ENCODE measurements at regions not wholly inside any gene's neighbourhood (a gene's known extent, or its start where the extent isn't known, plus 50 kb on each side); places are given as distances from the start of the nearest gene placed in this dataset.
"Not testable (repeated sequence)": the region's sequence is repeated elsewhere in the genome, so short reads cannot be mapped to it uniquely, and the experiment has no call there.

DNA sequence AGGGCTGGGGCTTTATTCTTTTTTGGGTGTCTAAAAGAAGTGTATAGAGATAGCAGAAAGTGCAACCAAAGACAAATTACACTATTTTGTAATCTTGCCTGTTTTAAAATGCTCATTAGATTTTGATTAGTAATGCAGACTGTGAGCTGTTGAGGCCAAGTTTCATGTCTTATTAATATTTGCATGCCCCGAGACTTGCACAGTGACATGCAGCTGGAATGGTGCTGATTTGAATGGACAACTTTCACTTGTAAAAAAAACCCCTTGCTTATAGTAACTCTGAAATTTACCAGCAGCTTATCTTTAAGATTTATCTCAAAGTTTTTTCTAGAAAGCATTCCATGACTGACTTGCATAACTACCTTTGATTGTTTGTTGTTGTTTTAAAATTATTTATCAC, 835.1 kb upstream of the IGFBP7 start:
- H3K4me2 ChIP-seq (ENCODE audit: low read length): no peak overlapping the region
- no peaks in the 10 kb centered on the region for H3K27me3 ChIP-seq (ENCODE audit: insufficient read depth, low read length)
- H3K9me3 ChIP-seq (ENCODE audit: low read length): no peaks in the 10 kb centered on the region
- no peak overlapping the region for H2AFZ ChIP-seq (ENCODE audit: low read length)
- no peak for TF ChIP-seq EZH2 (IDR thresholded peaks at IDR 0.05; ENCODE audit: borderline replicate concordance, low read length)
- TF ChIP-seq, protein P1, sequence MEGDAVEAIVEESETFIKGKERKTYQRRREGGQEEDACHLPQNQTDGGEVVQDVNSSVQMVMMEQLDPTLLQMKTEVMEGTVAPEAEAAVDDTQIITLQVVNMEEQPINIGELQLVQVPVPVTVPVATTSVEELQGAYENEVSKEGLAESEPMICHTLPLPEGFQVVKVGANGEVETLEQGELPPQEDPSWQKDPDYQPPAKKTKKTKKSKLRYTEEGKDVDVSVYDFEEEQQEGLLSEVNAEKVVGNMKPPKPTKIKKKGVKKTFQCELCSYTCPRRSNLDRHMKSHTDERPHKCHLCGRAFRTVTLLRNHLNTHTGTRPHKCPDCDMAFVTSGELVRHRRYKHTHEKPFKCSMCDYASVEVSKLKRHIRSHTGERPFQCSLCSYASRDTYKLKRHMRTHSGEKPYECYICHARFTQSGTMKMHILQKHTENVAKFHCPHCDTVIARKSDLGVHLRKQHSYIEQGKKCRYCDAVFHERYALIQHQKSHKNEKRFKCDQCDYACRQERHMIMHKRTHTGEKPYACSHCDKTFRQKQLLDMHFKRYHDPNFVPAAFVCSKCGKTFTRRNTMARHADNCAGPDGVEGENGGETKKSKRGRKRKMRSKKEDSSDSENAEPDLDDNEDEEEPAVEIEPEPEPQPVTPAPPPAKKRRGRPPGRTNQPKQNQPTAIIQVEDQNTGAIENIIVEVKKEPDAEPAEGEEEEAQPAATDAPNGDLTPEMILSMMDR (IDR thresholded peaks at IDR 0.05; ENCODE audit: low read length): no peak
- H3K4me1 ChIP-seq (ENCODE audit: insufficient read depth, low read length, severe bottlenecking): no peaks in the 10 kb centered on the region
- no peaks in the 10 kb centered on the region for H3F3A ChIP-seq (ENCODE audit: insufficient read depth, low read length)
- H3K9ac ChIP-seq (ENCODE audit: low read length): no peak overlapping the region
- H3K9me2 ChIP-seq (ENCODE audit: low read depth, low read length): no peaks in the 10 kb centered on the region
- H3K36me3 ChIP-seq (ENCODE audit: insufficient read depth, low read length): no peaks in the 10 kb centered on the region
- no peak overlapping the region for H3K27ac ChIP-seq (ENCODE audit: low read depth, low read length, poor library complexity, severe bottlenecking)
- no peaks in the 10 kb centered on the region for H3K79me2 ChIP-seq (ENCODE audit: insufficient read depth, low read length)
- no peaks in the 10 kb centered on the region for H4K20me1 ChIP-seq (ENCODE audit: insufficient read depth, low read length)
- no peak overlapping the region for H3K4me3 ChIP-seq (ENCODE audit: low read depth, low read length, poor library complexity, severe bottlenecking)

DNA sequence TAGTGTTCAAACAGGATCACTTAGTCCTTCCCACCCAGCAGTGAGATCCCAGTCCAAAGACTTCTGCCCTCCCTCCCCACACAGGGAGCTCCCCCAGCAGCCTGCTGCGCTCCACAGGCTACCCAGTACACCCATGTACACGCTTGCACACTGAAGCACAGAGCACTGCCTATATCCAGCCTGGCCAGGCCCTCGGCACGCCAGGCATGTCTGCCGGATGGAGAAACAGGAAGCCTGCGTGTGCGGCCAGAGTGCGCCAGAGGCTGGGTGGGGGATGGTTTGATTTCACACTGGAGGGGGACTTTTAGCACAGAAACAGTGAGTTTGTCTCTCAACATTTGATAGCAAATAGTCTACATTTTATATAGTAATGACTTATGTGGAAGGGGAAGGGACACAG, 833.5 kb upstream of the IGFBP7 start:
- Histone ChIP-seq H3K4me1 (ENCODE audit: insufficient read depth, low read length, severe bottlenecking) (no peaks in the 10 kb centered on the region), H3K27me3 (ENCODE audit: insufficient read depth, low read length) (no peaks in the 10 kb centered on the region), H3K79me2 (ENCODE audit: insufficient read depth, low read length) (no peaks in the 10 kb centered on the region), H3K27ac (ENCODE audit: low read depth, low read length, poor library complexity, severe bottlenecking) (no peak overlapping the region), H3K36me3 (ENCODE audit: insufficient read depth, low read length) (no peaks in the 10 kb centered on the region), H3K9me3 (ENCODE audit: low read length) (no peaks in the 10 kb centered on the region), H3K9me2 (ENCODE audit: low read depth, low read length) (no peaks in the 10 kb centered on the region), H3F3A (ENCODE audit: insufficient read depth, low read length) (no peaks in the 10 kb centered on the region), H3K4me3 (ENCODE audit: low read depth, low read length, poor library complexity, severe bottlenecking) (no peak overlapping the region), H4K20me1 (ENCODE audit: insufficient read depth, low read length) (no peaks in the 10 kb centered on the region), H3K4me2 (ENCODE audit: low read length) (no peak overlapping the region), H2AFZ (ENCODE audit: low read length) (no peak overlapping the region), H3K9ac (ENCODE audit: low read length) (no peak overlapping the region)
- TF ChIP-seq, protein P1 (IDR thresholded peaks at IDR 0.05; ENCODE audit: low read length): no peak
- TF ChIP-seq EZH2 (IDR thresholded peaks at IDR 0.05; ENCODE audit: borderline replicate concordance, low read length): no peak

DNA sequence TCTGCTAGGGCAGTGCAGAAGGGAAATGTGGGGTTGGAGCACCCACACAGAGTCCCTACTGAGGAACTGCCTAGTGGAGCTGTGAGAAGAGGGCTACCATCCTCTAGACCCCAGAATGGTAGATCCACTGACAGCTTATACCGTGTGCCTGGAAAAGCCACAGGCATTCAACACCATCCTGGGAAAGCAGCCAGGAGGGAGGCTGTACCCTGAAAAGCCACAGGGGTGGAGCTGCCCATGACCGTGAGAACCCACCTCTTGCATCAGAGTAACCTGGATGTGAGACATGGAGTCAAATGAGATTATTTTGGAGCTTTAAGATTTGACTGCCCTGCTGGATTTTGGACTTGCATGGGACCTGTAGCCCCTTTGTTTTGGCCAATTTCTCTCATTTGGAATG, 827.1 kb upstream of the IGFBP7 start:
- H3K27me3 ChIP-seq (ENCODE audit: insufficient read depth, low read length); H3K4me1 ChIP-seq (ENCODE audit: insufficient read depth, low read length, severe bottlenecking); H3F3A ChIP-seq (ENCODE audit: insufficient read depth, low read length); H3K79me2 ChIP-seq (ENCODE audit: insufficient read depth, low read length); H2AFZ ChIP-seq (ENCODE audit: low read length); H3K4me2 ChIP-seq (ENCODE audit: low read length); H3K9ac ChIP-seq (ENCODE audit: low read length); H3K9me2 ChIP-seq (ENCODE audit: low read depth, low read length); H3K4me3 ChIP-seq (ENCODE audit: low read depth, low read length, poor library complexity, severe bottlenecking); H3K9me3 ChIP-seq (ENCODE audit: low read length); H3K27ac ChIP-seq (ENCODE audit: low read depth, low read length, poor library complexity, severe bottlenecking); H4K20me1 ChIP-seq (ENCODE audit: insufficient read depth, low read length); H3K36me3 ChIP-seq (ENCODE audit: insufficient read depth, low read length): not testable (repeated sequence)

DNA sequence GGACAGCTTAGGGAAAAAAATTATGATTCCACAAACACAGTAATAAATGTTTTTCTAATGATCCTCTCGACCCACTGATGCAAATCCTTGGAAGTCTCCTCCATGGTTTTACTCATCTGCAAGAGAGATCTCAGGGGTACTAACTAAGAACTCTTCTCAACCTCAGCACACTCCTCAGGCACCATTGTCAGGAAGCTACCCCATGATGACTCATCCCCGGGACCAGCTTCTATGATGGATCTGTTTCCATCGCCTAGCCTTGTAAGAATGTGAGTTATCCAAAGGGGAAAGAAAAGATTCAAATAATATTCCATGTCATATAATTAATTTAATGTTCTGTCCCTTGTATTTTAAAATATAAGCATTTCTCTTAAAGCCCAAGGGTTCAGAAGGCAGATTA, 816.1 kb upstream of the IGFBP7 start:
- no peak for TF ChIP-seq EZH2 (IDR thresholded peaks at IDR 0.05; ENCODE audit: borderline replicate concordance, low read length)
- TF ChIP-seq, protein P1 (IDR thresholded peaks at IDR 0.05; ENCODE audit: low read length): no peak

More for the DNA sequence above, 816.1 kb upstream of the IGFBP7 start:
- Histone ChIP-seq H3K4me3 (ENCODE audit: low read depth, low read length, poor library complexity, severe bottlenecking) (no peak overlapping the region), H3K9ac (ENCODE audit: low read length) (no peak overlapping the region), H3K27me3 (ENCODE audit: insufficient read depth, low read length) (no peaks in the 10 kb centered on the region), H3F3A (ENCODE audit: insufficient read depth, low read length) (no peaks in the 10 kb centered on the region), H3K36me3 (ENCODE audit: insufficient read depth, low read length) (no peaks in the 10 kb centered on the region), H4K20me1 (ENCODE audit: insufficient read depth, low read length) (no peaks in the 10 kb centered on the region), H3K27ac (ENCODE audit: low read depth, low read length, poor library complexity, severe bottlenecking) (no peak overlapping the region), H3K9me2 (ENCODE audit: low read depth, low read length) (no peaks in the 10 kb centered on the region), H2AFZ (ENCODE audit: low read length) (no peak overlapping the region), H3K4me2 (ENCODE audit: low read length) (no peak overlapping the region), H3K4me1 (ENCODE audit: insufficient read depth, low read length, severe bottlenecking) (no peaks in the 10 kb centered on the region), H3K9me3 (ENCODE audit: low read length) (no peaks in the 10 kb centered on the region), H3K79me2 (ENCODE audit: insufficient read depth, low read length) (no peaks in the 10 kb centered on the region)

All from OCI-LY1 (cell line).